Ishikawa (cell line): ENCODE measurements at regions not wholly inside any gene's neighbourhood (a gene's known extent, or its start where the extent isn't known, plus 50 kb on each side); places are given as distances from the start of the nearest gene placed in this dataset.

Experiments used
- EP300 ChIP-seq: IDR thresholded peaks from 2 replicates; pipeline ENCODE4 v1.6.1; 2012; ENCODE audit warnings: borderline replicate concordance
- RAD21 ChIP-seq: IDR thresholded peaks from 2 replicates; pipeline ENCODE4 v1.6.1; 2012; ENCODE audit warnings: low read depth
- YY1 ChIP-seq: IDR thresholded peaks from 2 replicates; pipeline ENCODE4 v1.6.1; 2012; ENCODE audit warnings: low read depth
- TF ChIP-seq, protein P1 (sequence below): IDR thresholded peaks from 2 replicates; pipeline ENCODE4 v1.6.1; 2012

DNA sequence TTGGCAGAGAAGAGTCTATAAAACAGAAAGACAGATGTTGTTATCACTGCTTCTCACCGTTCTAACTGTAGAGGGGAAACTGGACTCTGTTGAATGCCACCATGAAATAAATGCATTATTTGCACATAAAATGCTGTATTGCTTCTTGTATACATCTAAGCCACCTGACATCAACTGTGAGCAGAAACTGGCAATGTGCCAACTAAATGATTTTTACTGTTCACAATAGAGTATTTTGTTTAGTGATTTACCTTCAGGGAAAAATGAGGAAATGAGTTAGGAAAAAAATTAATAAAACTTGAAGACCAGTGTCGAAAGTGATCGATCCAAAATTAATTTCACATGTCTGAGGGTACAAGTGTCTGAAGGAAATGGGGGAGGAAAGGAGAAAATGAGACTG, 65.9 kb upstream of the TNIP3 start:
- no peak for TF ChIP-seq RAD21
- no peak for TF ChIP-seq EP300
- TF ChIP-seq YY1 = no peak
- TF ChIP-seq, protein P1, sequence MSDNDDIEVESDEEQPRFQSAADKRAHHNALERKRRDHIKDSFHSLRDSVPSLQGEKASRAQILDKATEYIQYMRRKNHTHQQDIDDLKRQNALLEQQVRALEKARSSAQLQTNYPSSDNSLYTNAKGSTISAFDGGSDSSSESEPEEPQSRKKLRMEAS = no peak
